SJSA1 (cell line): ENCODE measurements at regions not wholly inside any gene's neighbourhood (a gene's known extent, or its start where the extent isn't known, plus 50 kb on each side); places are given as distances from the start of the nearest gene placed in this dataset.
"Not testable (repeated sequence)": the region's sequence is repeated elsewhere in the genome, so short reads cannot be mapped to it uniquely, and the experiment has no call there.

Source experiments
- DNase-seq, 2 experiments: peaks; one replicate each; pipeline ENCODE4 v3.0.0-alpha.2; 2015 to 2020; ENCODE audit warnings: low spot score in 2 of 2, low read depth in 1 of 2
- H3K27ac ChIP-seq: fragments of 250-450 bp; sonication (Bioruptor Pico); 2 replicates; pipeline ENCODE4 v1.5.1; 2020; ENCODE audit warnings: mild to moderate bottlenecking, moderate library complexity
- H3K27me3 ChIP-seq: fragments of 250-450 bp; sonication (Bioruptor Pico); replicated peaks from 2 replicates; pipeline ENCODE4 v1.5.1; 2020; ENCODE audit warnings: mild to moderate bottlenecking, moderate library complexity
- H3K36me3 ChIP-seq: fragments of 250-450 bp; sonication (Bioruptor Pico); 2 replicates; pipeline ENCODE4 v1.5.1; 2020; ENCODE audit warnings: mild to moderate bottlenecking
- H3K4me1 ChIP-seq: fragments of 250-450 bp; sonication (Bioruptor Pico); replicated peaks from 2 replicates; pipeline ENCODE4 v1.6.1; 2021; ENCODE audit warnings: mild to moderate bottlenecking
- H3K4me3 ChIP-seq: fragments of 250-450 bp; sonication (Bioruptor Pico); 2 replicates; pipeline ENCODE4 v1.5.1; 2020; ENCODE audit warnings: mild to moderate bottlenecking
- H3K9me3 ChIP-seq: fragments of 250-450 bp; sonication (Bioruptor Pico); replicated peaks from 2 replicates; pipeline ENCODE4 v1.5.1; 2020; ENCODE audit warnings: mild to moderate bottlenecking

- Histone ChIP-seq H3K27me3 (no peaks in the 10 kb centered on the region), H3K4me3 (no peak overlapping the region), H3K27ac (no peak overlapping the region; the same call in 1 of the 2 replicates), H3K9me3 (no peaks in the 10 kb centered on the region), H3K4me1 (peaks cover 11% of the 10 kb centered on the region), H3K36me3 (no peaks in the 10 kb centered on the region)
- no peak for DNase-seq
These were observed 289.5 kb upstream of the MMADHC start for GRCh38 chr2:149877074-149877473.

GRCh38 chr2:149873936-149874335 lies 286.4 kb upstream of the MMADHC start:
- Histone ChIP-seq H3K27me3 (no peaks in the 10 kb centered on the region), H3K36me3 (no peaks in the 10 kb centered on the region), H3K9me3 (no peaks in the 10 kb centered on the region), H3K4me1 (peaks cover 11% of the 10 kb centered on the region), H3K27ac (no peak overlapping the region), H3K4me3 (no peak overlapping the region)
- no peak for DNase-seq

- Histone ChIP-seq H3K27me3 (no peaks in the 10 kb centered on the region), H3K4me1 (peaks cover 4% of the 10 kb centered on the region), H3K4me3 (no peak overlapping the region), H3K27ac (no peak overlapping the region), H3K36me3 (no peaks in the 10 kb centered on the region), H3K9me3 (no peaks in the 10 kb centered on the region)
- no peak for DNase-seq
These were observed 285.1 kb upstream of the MMADHC start for GRCh38 chr2:149872638-149873150.

- H3K36me3 ChIP-seq = no peaks in the 10 kb centered on the region
- H3K9me3 ChIP-seq = no peaks in the 10 kb centered on the region
- H3K4me3 ChIP-seq = no peak overlapping the region
- no peak for DNase-seq
- H3K27me3 ChIP-seq = no peaks in the 10 kb centered on the region
- H3K4me1 ChIP-seq = no peaks in the 10 kb centered on the region
- no peak overlapping the region for H3K27ac ChIP-seq
These were observed 284.5 kb upstream of the MMADHC start for GRCh38 chr2:149872041-149872440.

GRCh38 chr2:149871091-149871885 lies 283.7 kb upstream of the MMADHC start:
- no peaks in the 10 kb centered on the region for H3K4me1 ChIP-seq
- H3K36me3 ChIP-seq = no peaks in the 10 kb centered on the region
- no peaks in the 10 kb centered on the region for H3K27me3 ChIP-seq
- no peak overlapping the region for H3K27ac ChIP-seq
- H3K9me3 ChIP-seq = no peaks in the 10 kb centered on the region
- no peak overlapping the region for H3K4me3 ChIP-seq
- no peak for DNase-seq

- Histone ChIP-seq H3K27ac (no peak overlapping the region), H3K36me3 (no peaks in the 10 kb centered on the region), H3K4me1 (peaks cover 28% of the 10 kb centered on the region), H3K4me3 (no peak overlapping the region), H3K9me3 (no peaks in the 10 kb centered on the region), H3K27me3 (no peaks in the 10 kb centered on the region)
- no peak for DNase-seq
These were observed 275.7 kb upstream of the MMADHC start for GRCh38 chr2:149863227-149863626.

- DNase-seq = no peak
- peaks cover 39% of the 10 kb centered on the region for H3K4me1 ChIP-seq
- H3K27ac ChIP-seq = no peak overlapping the region
- no peaks in the 10 kb centered on the region for H3K27me3 ChIP-seq
- H3K36me3 ChIP-seq = no peaks in the 10 kb centered on the region
- no peaks in the 10 kb centered on the region for H3K9me3 ChIP-seq
- H3K4me3 ChIP-seq = no peak overlapping the region
These were observed 273.5 kb upstream of the MMADHC start for GRCh38 chr2:149861034-149861433.

- Histone ChIP-seq H3K27ac (no peak overlapping the region), H3K4me3 (no peak overlapping the region), H3K27me3 (no peaks in the 10 kb centered on the region), H3K4me1 (peaks cover 39% of the 10 kb centered on the region), H3K9me3 (no peaks in the 10 kb centered on the region), H3K36me3 (no peaks in the 10 kb centered on the region)
- DNase-seq = peak; percentile 71 to 90
These were observed 272.8 kb upstream of the MMADHC start for GRCh38 chr2:149860276-149860921.

- Histone ChIP-seq H3K36me3 (no peaks in the 10 kb centered on the region), H3K9me3 (no peaks in the 10 kb centered on the region), H3K4me1 (peaks cover 39% of the 10 kb centered on the region), H3K4me3 (no peak overlapping the region), H3K27ac (peak overlapping the region; percentile 7; the same call in 1 of the 2 replicates), H3K27me3 (no peaks in the 10 kb centered on the region)
- DNase-seq = peak in 1 of 2 experiments; percentile 64
These were observed 271.5 kb upstream of the MMADHC start for GRCh38 chr2:149858901-149859634.

GRCh38 chr2:149858216-149858615 lies 270.6 kb upstream of the MMADHC start:
- no peaks in the 10 kb centered on the region for H3K9me3 ChIP-seq
- no peak overlapping the region for H3K4me3 ChIP-seq
- no peaks in the 10 kb centered on the region for H3K27me3 ChIP-seq
- no peak for DNase-seq
- H3K36me3 ChIP-seq = no peaks in the 10 kb centered on the region
- H3K27ac ChIP-seq = no peak overlapping the region
- H3K4me1 ChIP-seq = peaks cover 39% of the 10 kb centered on the region

- peaks cover 39% of the 10 kb centered on the region for H3K4me1 ChIP-seq
- no peaks in the 10 kb centered on the region for H3K27me3 ChIP-seq
- H3K9me3 ChIP-seq = no peaks in the 10 kb centered on the region
- H3K4me3 ChIP-seq = no peak overlapping the region
- H3K36me3 ChIP-seq = no peaks in the 10 kb centered on the region
- DNase-seq = no peak
- H3K27ac ChIP-seq = no peak overlapping the region
These were observed 269.8 kb upstream of the MMADHC start for GRCh38 chr2:149857344-149857743.

- not testable (repeated sequence) for H3K27ac ChIP-seq, H3K36me3 ChIP-seq, H3K9me3 ChIP-seq, H3K4me3 ChIP-seq, H3K27me3 ChIP-seq, DNase-seq
- peaks cover 35% of the 10 kb centered on the region for H3K4me1 ChIP-seq
These were observed 268.3 kb upstream of the MMADHC start for GRCh38 chr2:149855859-149856258.

GRCh38 chr2:149849591-149849990 lies 262.0 kb upstream of the MMADHC start:
- Histone ChIP-seq H3K36me3 (no peaks in the 10 kb centered on the region), H3K27ac (no peak overlapping the region), H3K9me3 (no peaks in the 10 kb centered on the region), H3K4me1 (no peaks in the 10 kb centered on the region), H3K4me3 (no peak overlapping the region), H3K27me3 (no peaks in the 10 kb centered on the region)
- no peak for DNase-seq

GRCh38 chr2:149849136-149849535 lies 261.6 kb upstream of the MMADHC start:
- H3K27me3 ChIP-seq = no peaks in the 10 kb centered on the region
- DNase-seq = no peak
- H3K9me3 ChIP-seq = no peaks in the 10 kb centered on the region
- no peak overlapping the region for H3K4me3 ChIP-seq
- H3K4me1 ChIP-seq = no peaks in the 10 kb centered on the region
- no peak overlapping the region for H3K27ac ChIP-seq
- H3K36me3 ChIP-seq = no peaks in the 10 kb centered on the region
